Kidney (tissue), 13 donors: ENCODE measurements at regions not wholly inside any gene's neighbourhood (a gene's known extent, or its start where the extent isn't known, plus 50 kb on each side); places are given as distances from the start of the nearest gene placed in this dataset.

ENCODE experiments used
- DNase-seq, 5 donors: peaks; one replicate each; pipeline ENCODE4 v3.0.0-alpha.2; 2013 to 2020
- FAIRE-seq: peaks from 2 replicates; lab custom pipeline; 2012; peaks lifted over from hg19 to GRCh38; lab: Jason Lieb, UNC
- H3K27ac ChIP-seq, 2 donors: one replicate each; pipeline ENCODE4 v1.7.0; 2013; ENCODE audit warnings: low read depth in 2 of 2, low read length in 2 of 2, inconsistent platforms in 1 of 2
- H3K27me3 ChIP-seq: one replicate; pipeline ENCODE4 v1.7.1; 2013; ENCODE audit warnings: low read length, inconsistent platforms; ENCODE audit not compliant: control insufficient read depth, insufficient read depth
- H3K36me3 ChIP-seq, 3 donors: one replicate each; pipeline versions ENCODE4 v1.7.0 to v1.7.1; 2013; ENCODE audit warnings: low read length in 3 of 3, control low read depth in 1 of 3, inconsistent platforms in 1 of 3; ENCODE audit not compliant: insufficient read depth in 3 of 3, control insufficient read depth in 2 of 3
- H3K4me1 ChIP-seq, 3 donors: one replicate each; pipeline versions ENCODE4 v1.7.0 to v1.7.1; 2013; ENCODE audit warnings: low read length in 3 of 3, inconsistent platforms in 1 of 3, low read depth in 1 of 3; ENCODE audit not compliant: control insufficient read depth in 2 of 3, insufficient read depth in 2 of 3
- H3K4me3 ChIP-seq, 3 donors: one replicate each; pipeline versions ENCODE4 v1.7.0 to v1.8.1; 2013; ENCODE audit warnings: low read length in 3 of 3, control low read depth in 1 of 3, inconsistent platforms in 1 of 3
- H3K9ac ChIP-seq, 3 donors: one replicate each; pipeline versions ENCODE4 v1.7.0 to v1.7.1; 2013; ENCODE audit warnings: low read length in 3 of 3, control low read depth in 1 of 3, inconsistent platforms in 1 of 3
- H3K9me3 ChIP-seq, 3 donors: one replicate each; pipeline versions ENCODE4 v1.7.0 to v1.7.1; 2013; ENCODE audit warnings: low read length in 3 of 3, control low read depth in 1 of 3, inconsistent platforms in 1 of 3; ENCODE audit not compliant: control insufficient read depth in 2 of 3, insufficient read depth in 1 of 3
- CTCF ChIP-seq: IDR thresholded peaks from 3 replicates; pipeline ENCODE4 v1.5.1; 2012; ENCODE audit warnings: mild to moderate bottlenecking, moderate library complexity, borderline replicate concordance; ENCODE audit not compliant: insufficient read depth; ENCODE audit errors: extremely low read depth
- intact Hi-C: fragments of 100-400 bp; cut with DNase I; formaldehyde crosslinking; loops from one replicate; pipeline ENCODE4 v1.11.1; 2022
- donor health status: control.
- donor health status: control.
- donor health status: control.
- donor health status: control.
- donor health status: control.
- donor health status: DM: yes; HTN: yes; CAD: no.
- donor health status: Normal renal cell carcinoma (clear cell type).

- DNase-seq, result no peak
- intact Hi-C loops, result no loop called here
These were observed 171.8 kb downstream of the CNTN3 start for GRCh38 chr3:74442683-74443082.

GRCh38 chr3:74442068-74442467 is 172.4 kb downstream of the CNTN3 start:
- Histone ChIP-seq H3K4me3 (no peak overlapping the region), H3K4me1 (no peaks in the 10 kb centered on the region), H3K27ac (no peak overlapping the region), H3K36me3 (no peaks in the 10 kb centered on the region), H3K9ac (no peak overlapping the region), H3K27me3 (no peaks in the 10 kb centered on the region), H3K9me3 (no peaks in the 10 kb centered on the region)
- no peak for TF ChIP-seq CTCF
- intact Hi-C loops, result no loop called here
- no peak for FAIRE-seq
- DNase-seq, result no peak

More at GRCh38 chr3:74442683-74443082, 171.8 kb downstream of the CNTN3 start:
- Histone ChIP-seq H3K27me3 (no peaks in the 10 kb centered on the region), H3K4me1 (no peaks in the 10 kb centered on the region), H3K9ac (no peak overlapping the region), H3K36me3 (no peaks in the 10 kb centered on the region), H3K9me3 (no peaks in the 10 kb centered on the region), H3K4me3 (no peak overlapping the region), H3K27ac (no peak overlapping the region)
- TF ChIP-seq CTCF, result no peak
- no peak for FAIRE-seq

GRCh38 chr3:74436184-74436583 is 178.3 kb downstream of the CNTN3 start:
- no peak for DNase-seq
- H3K4me3 ChIP-seq, result no peak overlapping the region
- no peaks in the 10 kb centered on the region for H3K27me3 ChIP-seq
- no peaks in the 10 kb centered on the region for H3K4me1 ChIP-seq
- no peak overlapping the region for H3K27ac ChIP-seq
- no peak overlapping the region for H3K9ac ChIP-seq
- TF ChIP-seq CTCF, result no peak
- intact Hi-C loops, result no loop called here
- H3K9me3 ChIP-seq, result no peaks in the 10 kb centered on the region
- no peak for FAIRE-seq
- no peaks in the 10 kb centered on the region for H3K36me3 ChIP-seq

GRCh38 chr3:74435631-74436030 is 178.8 kb downstream of the CNTN3 start:
- FAIRE-seq, result no peak
- Histone ChIP-seq H3K27me3 (no peaks in the 10 kb centered on the region), H3K9me3 (no peaks in the 10 kb centered on the region), H3K36me3 (no peaks in the 10 kb centered on the region), H3K27ac (no peak overlapping the region), H3K4me3 (no peak overlapping the region), H3K9ac (no peak overlapping the region), H3K4me1 (no peaks in the 10 kb centered on the region)
- intact Hi-C loops, result no loop called here
- DNase-seq, result no peak
- no peak for TF ChIP-seq CTCF
